SW480 (cell line): ENCODE measurements at regions not wholly inside any gene's neighbourhood (a gene's known extent, or its start where the extent isn't known, plus 50 kb on each side); places are given as distances from the start of the nearest gene placed in this dataset.
"Not testable (repeated sequence)": the region's sequence is repeated elsewhere in the genome, so short reads cannot be mapped to it uniquely, and the experiment has no call there.

Experiments used
- DNase-seq: peaks from one replicate; pipeline ENCODE4 v3.0.0-alpha.2; 2016; ENCODE audit warnings: low spot score

DNA sequence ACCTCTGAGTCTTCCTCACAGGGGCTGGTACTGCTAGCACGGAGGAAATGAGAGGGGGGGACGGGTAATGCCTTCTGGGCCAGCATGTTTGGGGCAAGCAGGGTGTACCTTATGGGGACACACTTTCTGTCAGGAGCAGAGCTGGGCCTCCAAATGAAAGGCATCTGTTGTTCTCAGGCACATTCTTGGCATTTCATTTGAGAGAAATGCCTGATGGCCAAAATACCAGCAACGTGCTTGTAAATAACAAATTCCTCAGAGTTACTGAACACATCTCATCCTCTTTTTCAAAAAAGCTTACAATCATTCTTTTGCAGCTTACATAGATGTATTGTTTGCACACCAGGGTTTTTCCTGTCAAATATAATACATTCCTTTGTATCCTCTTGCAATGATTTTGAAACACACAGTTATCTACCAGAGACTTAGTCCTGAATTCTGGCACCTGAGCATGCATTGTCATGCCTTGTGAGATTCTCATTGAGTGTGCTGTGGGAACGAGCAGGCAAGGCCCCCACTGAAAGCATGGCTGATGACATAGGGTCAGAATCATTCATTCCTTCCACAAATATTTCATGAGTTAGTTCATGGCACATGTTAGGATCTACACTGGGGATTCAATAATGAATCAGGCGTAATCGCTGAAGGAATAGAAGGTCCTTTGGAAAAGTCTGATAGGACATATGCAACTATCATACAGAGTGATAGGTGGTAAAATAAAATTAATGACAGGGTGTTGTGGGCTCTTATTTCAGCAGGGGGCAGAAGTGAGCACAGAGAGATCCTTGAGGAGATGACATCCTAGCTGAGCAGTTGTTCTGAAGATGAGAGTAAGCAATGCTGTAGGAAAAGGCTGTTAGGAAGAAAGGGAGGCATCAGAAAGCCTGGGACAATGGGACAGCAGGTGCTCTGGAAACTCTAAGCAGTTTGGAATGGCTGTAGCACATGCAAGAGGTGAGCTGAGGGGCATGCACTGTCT is 260.9 kb upstream of the TUT7 start:
- peak; percentile 13 for DNase-seq

DNA sequence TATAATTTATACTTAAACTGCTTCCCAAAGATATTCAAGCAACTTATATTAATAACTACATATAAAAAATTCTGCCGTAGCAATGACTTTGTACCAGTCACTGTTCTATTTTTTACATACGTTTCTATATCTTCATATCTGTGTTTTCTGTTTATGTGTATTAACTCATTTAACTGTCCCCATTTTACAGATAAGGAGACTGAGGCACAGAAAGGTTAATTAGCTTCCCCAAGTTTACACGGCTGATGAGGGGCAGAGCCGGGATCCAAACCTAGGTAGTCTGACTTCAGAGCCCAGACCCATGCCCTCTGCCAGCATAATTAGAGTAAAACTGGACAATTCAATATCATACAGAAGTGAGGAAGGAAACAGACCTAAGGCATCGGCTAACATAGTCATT is 259.7 kb upstream of the TUT7 start:
- DNase-seq, result no peak

DNA sequence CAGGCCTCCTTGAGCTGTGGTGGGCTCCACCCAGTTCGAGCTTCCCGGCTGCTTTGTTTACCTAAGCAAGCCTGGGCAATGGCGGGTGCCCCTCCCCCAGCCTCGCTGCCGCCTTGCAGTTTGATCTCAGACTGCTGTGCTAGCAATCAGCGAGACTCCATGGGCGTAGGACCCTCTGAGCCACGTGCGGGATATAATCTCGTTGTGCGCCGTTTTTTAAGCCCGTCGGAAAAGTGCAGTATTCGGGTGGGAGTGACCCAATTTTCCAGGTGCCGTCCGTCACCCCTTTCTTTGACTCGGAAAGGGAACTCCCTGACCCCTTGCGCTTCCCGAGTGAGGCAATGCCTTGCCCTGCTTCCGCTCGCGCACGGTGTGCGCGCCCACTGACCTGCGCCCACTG is 257.3 kb upstream of the TUT7 start:
- DNase-seq, result not testable (repeated sequence)

DNA sequence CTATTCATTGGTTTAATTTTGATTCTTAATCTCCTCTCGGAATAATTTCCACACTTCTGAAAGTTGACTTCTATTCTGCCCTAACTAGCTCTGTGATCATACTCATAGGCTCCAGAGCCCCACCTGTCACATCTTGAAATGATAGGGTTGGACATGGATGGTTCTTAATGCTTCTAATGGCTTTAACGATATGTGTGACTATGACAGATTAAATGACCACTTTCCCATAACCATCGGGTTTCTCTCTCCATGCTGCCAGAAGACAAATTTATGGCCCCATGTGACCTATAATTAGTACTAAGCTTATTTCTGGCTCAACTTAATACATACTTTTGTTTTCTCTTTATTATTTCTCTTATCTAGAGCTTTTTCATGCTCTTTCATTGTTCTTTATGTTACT is 251.1 kb upstream of the TUT7 start:
- DNase-seq, result no peak

DNA sequence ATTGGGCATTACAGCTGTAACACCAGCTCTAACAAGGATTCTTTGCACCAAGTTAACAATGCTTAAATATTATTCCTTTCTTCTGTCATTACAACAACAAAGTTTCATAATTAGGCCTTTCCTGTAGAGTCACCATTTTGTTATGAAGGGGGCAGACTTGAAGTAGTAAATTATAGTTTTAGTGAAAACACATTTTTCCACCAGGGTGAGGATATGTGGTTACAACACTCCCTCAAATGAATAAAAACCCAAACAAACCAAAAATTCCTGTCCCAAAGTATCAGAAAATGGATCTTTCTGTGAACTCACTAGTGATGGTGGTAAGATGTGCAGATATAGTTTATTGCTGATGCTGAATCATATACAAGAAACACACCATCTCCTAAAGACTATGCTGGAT is 250.5 kb upstream of the TUT7 start:
- DNase-seq, result no peak

DNA sequence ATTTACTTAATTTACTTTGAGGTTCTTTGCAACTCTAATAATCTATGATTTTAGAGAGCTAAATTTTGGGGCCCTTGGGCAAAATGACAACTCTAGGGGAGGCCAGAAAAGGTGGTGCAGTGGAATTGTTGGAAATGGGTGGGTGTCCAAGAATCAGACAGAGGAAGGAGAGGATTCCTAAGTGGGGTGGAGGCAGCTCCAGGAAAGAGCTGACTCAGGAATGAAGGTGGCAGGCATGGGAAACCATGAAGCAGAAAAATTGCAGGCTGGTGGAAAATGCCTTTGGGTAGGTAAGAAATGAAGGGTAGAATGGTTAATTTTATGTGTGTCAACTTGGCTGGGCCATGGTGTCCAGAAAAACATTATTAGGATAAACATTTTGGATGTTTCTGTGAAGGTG is 248.5 kb upstream of the TUT7 start:
- no peak for DNase-seq

DNA sequence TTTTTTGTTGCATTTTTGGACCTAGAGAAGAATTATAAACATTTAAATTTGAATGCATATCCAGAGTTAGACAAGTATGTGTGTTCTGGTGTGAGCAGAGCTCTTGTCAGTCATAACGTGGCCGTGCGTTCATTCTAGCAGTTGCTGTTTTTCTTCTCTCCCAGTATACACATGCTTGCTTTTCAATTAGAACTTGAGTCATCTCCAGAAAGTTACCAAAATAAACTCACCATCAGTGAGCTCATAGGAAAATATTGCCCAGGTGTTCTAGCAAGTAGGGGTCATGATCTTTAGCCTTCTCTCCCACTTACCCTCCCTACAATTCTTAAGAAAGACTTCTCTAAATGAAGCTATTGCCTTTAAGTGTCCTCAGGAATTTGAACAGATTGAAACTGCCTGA is 247.5 kb upstream of the TUT7 start:
- DNase-seq, result no peak

DNA sequence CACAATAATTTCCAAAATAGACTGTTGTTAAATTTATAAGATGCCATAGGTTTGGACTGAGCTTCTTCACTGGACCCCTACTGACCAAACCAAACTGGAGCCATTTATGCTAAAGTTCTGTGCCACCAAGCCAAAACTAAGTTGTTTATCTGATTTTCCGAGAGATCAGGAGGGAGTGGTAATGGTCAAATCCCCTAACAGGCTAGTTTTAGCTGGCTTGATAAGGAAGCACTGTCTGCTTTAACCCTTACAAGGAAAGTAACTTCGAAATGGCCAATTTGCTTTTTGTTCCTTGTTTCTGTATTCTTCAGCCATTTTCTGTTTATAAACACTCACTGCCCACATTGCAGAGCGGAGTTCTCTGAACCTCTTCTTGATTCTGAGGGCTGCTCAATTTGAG is 246.8 kb upstream of the TUT7 start:
- DNase-seq, result no peak

DNA sequence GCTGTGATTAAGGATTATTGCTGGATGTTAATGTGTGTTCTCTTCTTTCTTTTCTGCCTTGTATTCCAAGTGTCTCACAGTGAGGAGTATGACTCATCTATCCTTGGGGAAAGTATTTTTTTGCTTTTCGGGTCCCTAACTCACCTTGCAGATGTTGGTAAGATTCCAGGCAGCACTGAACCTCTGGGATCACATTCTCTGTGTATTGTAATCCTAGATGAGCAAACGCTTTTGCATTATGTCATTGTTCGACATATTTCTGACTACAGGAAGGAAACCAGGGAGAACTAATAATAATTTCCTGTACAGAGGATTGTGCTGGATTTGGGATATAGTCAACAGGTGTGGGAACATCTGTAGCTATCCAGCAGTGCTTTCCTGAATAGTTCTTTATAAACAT is 246.1 kb upstream of the TUT7 start:
- no peak for DNase-seq

DNA sequence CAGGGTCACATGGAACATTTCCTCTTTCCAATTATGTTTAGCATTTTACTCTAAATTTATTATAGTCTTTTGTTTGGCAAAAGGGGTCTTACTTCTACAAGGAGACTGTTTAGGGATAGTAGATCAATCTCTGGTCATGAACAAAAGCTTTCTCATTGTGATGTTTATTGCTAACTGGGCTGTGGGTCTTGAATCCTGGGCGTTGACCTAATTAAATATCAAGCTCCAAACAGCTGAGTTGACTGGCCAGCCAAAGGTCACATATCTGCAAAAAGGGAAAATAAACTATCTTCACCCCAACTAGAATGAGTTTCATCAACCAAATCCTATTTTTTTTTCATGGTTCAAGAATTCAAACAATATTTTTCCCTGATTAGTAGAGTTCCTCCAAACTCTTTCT is 245.4 kb upstream of the TUT7 start:
- no peak for DNase-seq

DNA sequence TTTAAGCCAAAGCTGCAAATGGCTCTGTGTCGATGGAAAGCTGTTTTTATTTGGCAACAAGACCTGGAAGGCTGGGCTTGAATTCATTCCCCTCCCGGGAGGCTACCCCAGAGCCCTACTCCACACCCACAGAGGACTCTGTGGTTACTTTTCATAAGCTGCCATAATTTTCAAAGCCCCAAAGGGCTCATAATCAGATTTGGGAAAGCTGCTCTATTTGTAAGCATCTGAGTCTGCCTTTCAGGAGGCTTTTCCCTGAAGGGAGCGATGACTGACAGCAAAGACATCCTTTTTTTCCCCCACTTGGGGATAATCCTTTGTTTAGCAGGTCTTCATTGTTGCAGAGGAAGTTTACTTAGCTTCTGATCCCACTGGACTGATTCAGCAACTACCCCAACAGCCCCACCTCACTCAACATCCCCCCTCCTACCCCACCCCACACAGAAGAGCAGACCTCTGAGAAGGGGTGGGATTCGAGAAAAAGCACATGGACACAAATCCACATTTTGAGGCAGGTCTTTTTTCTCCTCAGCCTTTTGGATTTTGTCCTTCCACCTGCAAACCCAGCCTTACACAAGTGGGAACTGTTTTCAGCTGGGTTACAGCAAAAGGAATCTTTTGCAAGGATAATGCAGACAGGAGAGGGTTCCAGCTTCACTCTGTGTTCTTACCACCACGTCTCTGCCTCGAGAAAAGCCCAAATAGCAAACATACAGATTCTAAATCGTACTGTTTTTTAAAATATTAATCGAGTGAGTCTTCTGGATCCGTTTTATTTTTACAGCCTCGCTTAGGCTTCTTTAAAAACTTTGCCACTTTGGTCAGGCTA is 244.4 kb upstream of the TUT7 start:
- DNase-seq, result no peak

DNA sequence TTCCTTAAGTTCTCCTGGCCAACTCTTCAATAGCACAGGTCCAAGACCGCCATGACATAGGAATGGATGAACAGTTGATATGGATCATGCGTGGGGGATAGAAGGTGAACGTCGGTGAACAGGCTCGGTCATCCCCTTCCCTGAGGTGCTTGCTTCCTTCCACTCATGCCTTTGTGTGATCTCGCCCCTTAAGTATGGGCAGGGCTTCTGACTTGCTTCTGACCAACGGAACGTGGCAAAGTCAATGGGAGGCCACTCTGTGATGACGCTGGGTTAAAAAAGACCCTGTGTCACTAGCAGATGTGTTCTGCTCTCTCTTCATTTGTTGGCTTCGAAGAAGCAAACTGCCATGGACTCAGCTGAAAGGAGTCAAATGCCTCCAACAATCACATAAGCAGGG is 240.5 kb upstream of the TUT7 start:
- no peak for DNase-seq

DNA sequence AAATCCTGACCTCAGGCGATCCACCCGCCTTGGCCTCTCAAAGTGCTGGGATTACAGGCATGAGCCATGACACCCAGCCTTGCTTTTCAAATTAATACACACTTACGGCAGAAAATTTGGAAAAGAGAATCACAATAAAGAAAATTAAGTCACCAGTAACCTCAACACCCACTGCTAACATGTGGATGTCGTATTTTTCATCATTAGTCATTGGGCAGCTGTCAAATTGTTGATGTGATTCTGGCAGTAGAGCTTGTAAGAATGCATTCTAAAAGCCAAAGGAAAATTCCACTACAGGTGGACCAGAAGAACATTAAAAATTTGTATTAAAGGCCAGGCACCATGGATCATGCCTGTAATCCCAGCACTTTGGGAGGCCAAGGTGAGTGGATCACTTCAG is 237.3 kb upstream of the TUT7 start:
- no peak for DNase-seq

DNA sequence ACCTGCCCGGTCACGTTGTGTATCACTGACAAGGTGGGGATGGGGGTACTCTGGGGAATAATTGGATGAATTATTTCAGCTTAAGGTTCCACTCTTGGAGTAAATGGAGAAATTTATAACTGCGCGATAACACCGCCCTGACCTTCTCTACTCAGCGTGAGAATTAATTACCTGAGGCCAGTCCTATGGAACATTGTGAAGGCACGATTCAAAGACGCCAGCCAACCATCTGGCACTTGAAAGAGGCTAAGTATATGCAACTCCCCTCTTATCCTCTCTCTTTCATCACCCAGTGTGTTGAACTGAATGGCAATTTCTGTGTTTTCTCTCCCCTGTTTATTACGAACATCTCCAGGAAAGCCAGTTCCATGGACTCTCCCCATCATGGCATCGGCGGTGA is 235.5 kb upstream of the TUT7 start:
- no peak for DNase-seq

DNA sequence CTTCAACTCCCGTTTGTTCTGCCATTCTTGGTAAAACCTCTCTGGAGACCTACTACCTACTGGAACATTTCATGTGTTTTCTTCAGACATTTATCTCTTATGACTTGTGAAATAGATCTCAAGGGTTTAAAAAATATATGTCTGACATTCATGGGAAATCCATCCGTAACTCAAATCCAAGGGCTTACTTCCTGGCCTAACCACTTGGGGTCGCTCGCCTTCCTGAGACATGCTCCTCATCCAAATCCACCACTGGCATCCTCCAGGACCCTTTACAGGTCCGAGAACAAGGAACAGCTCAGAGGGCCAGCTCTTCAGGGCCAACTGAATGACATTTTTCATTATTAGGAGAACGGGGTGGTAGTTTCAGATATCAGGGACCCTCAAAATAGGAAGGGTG is 235.1 kb upstream of the TUT7 start:
- DNase-seq, result no peak

DNA sequence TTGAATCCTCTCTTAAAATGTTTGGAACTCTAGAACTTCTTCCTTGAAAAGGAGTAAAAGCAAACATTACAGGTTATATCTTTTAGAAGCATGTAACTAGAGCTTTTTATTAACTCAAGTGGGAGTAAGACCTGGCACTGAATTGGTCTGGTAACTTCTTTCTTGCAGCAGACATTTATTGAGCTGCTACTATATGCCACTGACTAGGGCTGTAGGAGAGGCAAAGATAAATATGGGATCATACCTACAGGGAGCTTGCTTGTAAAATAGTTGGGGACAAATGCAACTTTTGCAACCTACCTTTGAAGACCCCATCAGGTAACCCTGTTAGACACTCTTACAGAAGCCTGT is 231.9 kb upstream of the TUT7 start:
- DNase-seq, result no peak

DNA sequence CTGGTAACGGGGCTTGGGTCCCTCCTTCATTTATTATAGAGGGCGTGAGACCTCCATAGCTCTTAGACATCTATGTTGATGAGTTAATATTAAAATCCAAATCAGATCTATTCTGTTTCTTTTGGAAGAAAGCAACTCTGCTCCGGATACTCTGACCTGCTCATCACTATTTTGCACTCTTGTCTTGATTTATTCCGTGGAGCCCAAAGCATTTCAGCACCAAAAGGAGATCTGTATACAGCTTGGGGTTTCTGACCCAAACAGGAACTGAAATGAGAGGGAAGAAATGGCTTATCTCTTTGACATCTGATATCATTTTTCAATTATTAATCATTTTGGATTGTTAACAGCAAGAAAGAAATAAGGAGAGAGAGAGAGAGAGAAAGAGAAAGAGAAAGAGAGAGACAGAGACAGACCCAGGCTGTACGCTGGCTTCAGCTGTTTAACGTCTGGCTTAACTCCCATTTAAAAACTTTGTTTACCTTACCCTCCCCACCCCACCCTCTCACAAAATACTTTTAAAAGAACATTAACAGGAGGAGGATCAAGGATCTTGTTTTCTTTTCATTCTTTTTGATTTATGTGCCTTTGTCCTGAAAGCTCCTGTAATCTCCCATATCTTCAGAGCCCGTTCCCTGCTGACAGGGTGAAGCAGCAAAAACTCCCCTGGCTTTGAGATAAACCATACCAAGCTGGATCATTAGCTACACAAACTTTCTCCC is 231.4 kb upstream of the TUT7 start:
- DNase-seq, result no peak

DNA sequence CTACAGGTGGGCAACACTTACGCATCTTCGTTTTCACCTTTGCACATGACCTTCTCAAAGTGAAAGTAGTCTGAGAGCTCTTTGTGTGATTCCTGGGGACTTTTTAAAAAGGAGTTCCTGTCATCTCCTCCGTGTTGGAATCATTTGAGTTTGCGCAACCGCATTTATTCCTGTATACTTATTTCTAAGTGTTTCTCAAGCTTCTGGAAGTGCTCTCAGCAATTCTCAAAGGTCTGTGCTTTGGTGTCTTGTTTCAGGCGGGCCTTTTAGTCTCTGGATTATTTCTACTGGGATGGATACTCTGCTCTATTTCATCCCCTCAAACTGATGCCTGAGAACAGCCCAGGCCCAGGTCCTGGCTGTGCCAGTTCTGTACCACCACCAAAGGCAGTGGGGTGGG is 226.5 kb upstream of the TUT7 start:
- no peak for DNase-seq

DNA sequence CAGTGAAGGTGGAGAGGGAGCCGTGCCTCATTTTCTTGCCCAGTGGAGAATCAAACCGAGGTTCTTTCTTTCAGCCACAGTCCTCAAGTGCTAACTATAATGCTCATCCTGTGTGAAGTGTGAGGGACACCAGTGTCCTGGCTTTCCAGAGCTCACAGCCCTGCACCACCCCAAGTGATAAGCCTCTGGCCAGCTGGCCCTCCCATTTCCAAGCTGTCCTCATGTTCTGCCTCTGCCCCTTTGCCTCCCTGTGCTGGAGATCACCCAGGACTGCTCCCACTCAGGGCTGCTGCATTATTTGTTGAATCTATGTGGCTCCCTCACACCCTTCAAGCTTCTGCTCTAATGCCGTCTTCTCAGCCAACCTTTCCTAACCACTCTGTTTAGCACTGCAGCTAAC is 224.5 kb upstream of the TUT7 start:
- DNase-seq, result no peak

DNA sequence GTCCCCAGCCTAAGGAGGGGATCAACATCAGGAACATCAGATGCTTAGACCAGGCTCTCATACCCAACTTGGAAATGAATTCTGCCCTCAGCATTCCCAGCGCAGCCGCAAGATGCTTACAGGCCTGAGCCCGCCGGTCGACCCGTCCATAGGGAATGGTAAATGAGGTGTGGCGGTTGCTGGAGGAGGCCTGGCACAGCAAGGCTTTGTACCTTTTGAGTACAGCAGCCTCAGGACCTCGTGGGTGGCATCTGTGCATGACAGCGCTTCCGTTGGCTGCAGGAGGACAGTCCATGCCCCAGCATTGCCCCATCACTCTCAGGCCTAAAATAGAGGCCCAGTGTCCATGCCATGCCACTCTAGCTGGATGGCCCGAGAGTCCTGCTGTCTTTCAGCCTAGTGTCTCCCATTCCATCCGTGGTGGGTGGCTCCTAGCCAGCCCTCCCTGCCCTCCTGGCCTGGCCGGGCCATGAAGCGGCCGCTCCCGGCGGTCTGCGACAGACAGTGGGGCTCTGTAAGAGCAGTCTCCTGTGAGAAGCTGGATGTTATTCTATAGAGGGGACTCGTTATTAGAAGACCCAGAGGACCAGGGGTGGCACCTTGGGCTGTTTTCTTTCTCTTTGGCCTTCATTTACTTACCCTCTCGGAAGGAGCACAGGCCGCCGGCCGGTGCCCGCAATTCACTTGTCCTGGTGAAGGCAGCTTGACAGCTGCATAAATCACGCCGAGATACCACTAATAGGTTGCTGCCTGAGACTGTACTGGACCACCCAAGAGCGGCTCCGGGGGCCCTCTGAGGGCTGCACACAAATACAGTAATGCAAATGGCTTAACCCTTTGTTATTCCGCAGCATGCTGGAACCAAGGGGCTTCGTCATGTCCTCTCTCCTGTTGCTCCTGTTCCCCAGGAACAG is 223.5 kb upstream of the TUT7 start:
- DNase-seq, result no peak

DNA sequence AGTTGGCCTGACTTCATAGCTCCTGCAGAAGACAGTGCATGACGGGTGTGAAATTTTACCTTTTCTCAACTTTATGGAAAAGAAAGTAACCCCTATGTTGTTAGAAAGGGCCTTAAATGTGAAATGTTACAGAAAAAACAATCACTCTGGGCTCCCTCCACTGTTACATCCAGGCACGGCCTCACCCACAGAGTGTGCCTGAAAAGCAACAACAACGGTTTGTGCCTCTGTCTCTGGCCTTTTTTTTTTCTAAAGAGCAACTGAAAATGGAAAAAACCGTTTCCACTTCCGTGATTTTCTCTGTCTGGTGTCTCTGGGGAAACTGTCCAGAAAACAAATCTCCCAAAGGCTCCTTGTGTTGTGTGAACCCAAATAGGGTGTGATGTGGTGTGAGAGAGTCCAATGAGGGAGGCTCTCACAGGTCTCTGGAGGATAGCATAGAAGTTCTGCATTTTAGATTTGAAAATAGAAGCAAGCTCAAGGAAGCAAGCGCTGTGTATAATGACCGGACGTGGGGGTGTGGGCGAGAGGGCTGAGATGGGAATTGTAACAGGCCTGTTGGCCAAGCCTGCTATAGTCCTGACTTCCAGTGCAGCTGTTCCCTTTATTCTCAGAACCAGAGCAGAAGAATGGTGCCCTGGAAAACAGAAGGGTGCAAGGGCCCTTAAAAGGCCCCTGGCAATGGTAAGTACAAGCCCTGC is 221.8 kb upstream of the TUT7 start:
- no peak for DNase-seq
